ENCODE measurements at regions not wholly inside any gene's neighbourhood (a gene's known extent, or its start where the extent isn't known, plus 50 kb on each side); places are given as distances from the start of the nearest gene placed in this dataset.

- no peaks in the 10 kb centered on the region for H3K9me3 Mint-ChIP-seq
- H3K27me3 Mint-ChIP-seq = no peaks in the 10 kb centered on the region
- no peak for DNase-seq
- no peak for ATAC-seq (ENCODE audit: low read depth)
- no peak overlapping the region for H3K27ac Mint-ChIP-seq
- POLR2A ChIA-PET = no interaction called here
- H3K4me1 Mint-ChIP-seq = no peaks in the 10 kb centered on the region
- H3K36me3 Mint-ChIP-seq = no peaks in the 10 kb centered on the region
- H3K4me3 Mint-ChIP-seq = no peak overlapping the region
These were observed 168.4 kb upstream of the EDNRA start for GRCh38 chr4:147312376-147313046.

- H3K4me1 Mint-ChIP-seq = no peaks in the 10 kb centered on the region
- H3K36me3 Mint-ChIP-seq = no peaks in the 10 kb centered on the region
- POLR2A ChIA-PET = no interaction called here
- ATAC-seq (ENCODE audit: low read depth) (no peak), DNase-seq (no peak)
- H3K27ac Mint-ChIP-seq = no peak overlapping the region
- H3K4me3 Mint-ChIP-seq = no peak overlapping the region
- no peaks in the 10 kb centered on the region for H3K9me3 Mint-ChIP-seq
- no peaks in the 10 kb centered on the region for H3K27me3 Mint-ChIP-seq
These were observed 167.8 kb upstream of the EDNRA start for GRCh38 chr4:147313108-147313507.

GRCh38 chr4:147318586-147318985, 162.3 kb upstream of the EDNRA start:
- no peak for ATAC-seq (ENCODE audit: low read depth)

GRCh38 chr4:147325571-147325981, 155.3 kb upstream of the EDNRA start:
- Mint-ChIP-seq H3K27me3 (no peaks in the 10 kb centered on the region), H3K4me3 (no peak overlapping the region), H3K36me3 (no peaks in the 10 kb centered on the region), H3K9me3 (no peaks in the 10 kb centered on the region), H3K4me1 (no peaks in the 10 kb centered on the region), H3K27ac (no peak overlapping the region)
- no peak for ATAC-seq (ENCODE audit: low read depth)
- no peak for DNase-seq
- POLR2A ChIA-PET = no interaction called here

More at GRCh38 chr4:147318586-147318985, 162.3 kb upstream of the EDNRA start:
- no peaks in the 10 kb centered on the region for H3K9me3 Mint-ChIP-seq
- no peaks in the 10 kb centered on the region for H3K4me1 Mint-ChIP-seq
- no peak overlapping the region for H3K27ac Mint-ChIP-seq
- no peaks in the 10 kb centered on the region for H3K36me3 Mint-ChIP-seq
- DNase-seq = no peak
- no peak overlapping the region for H3K4me3 Mint-ChIP-seq
- H3K27me3 Mint-ChIP-seq = no peaks in the 10 kb centered on the region
- POLR2A ChIA-PET = no interaction called here

GRCh38 chr4:147326591-147326990, 154.3 kb upstream of the EDNRA start:
- POLR2A ChIA-PET = no interaction called here
- Mint-ChIP-seq H3K4me1 (no peaks in the 10 kb centered on the region), H3K36me3 (no peaks in the 10 kb centered on the region)

GRCh38 chr4:147327322-147327721, 153.6 kb upstream of the EDNRA start:
- H3K9me3 Mint-ChIP-seq = no peaks in the 10 kb centered on the region
- POLR2A ChIA-PET = no interaction called here
- DNase-seq = no peak
- ATAC-seq (ENCODE audit: low read depth) = no peak
- no peaks in the 10 kb centered on the region for H3K36me3 Mint-ChIP-seq
- H3K4me3 Mint-ChIP-seq = no peak overlapping the region
- H3K27ac Mint-ChIP-seq = no peak overlapping the region
- H3K27me3 Mint-ChIP-seq = no peaks in the 10 kb centered on the region
- no peaks in the 10 kb centered on the region for H3K4me1 Mint-ChIP-seq

More at GRCh38 chr4:147326591-147326990, 154.3 kb upstream of the EDNRA start:
- DNase-seq = no peak
- H3K27ac Mint-ChIP-seq = no peak overlapping the region
- H3K4me3 Mint-ChIP-seq = no peak overlapping the region
- H3K27me3 Mint-ChIP-seq = no peaks in the 10 kb centered on the region
- no peaks in the 10 kb centered on the region for H3K9me3 Mint-ChIP-seq
- no peak for ATAC-seq (ENCODE audit: low read depth)

GRCh38 chr4:147328189-147328588, 152.7 kb upstream of the EDNRA start:
- Mint-ChIP-seq H3K27ac (no peak overlapping the region), H3K36me3 (no peaks in the 10 kb centered on the region), H3K4me1 (no peaks in the 10 kb centered on the region), H3K9me3 (no peaks in the 10 kb centered on the region), H3K4me3 (no peak overlapping the region), H3K27me3 (no peaks in the 10 kb centered on the region)
- ATAC-seq (ENCODE audit: low read depth) (no peak), DNase-seq (no peak)
- POLR2A ChIA-PET = no interaction called here

GRCh38 chr4:147328756-147329446, 152.0 kb upstream of the EDNRA start:
- H3K27me3 Mint-ChIP-seq = no peaks in the 10 kb centered on the region
- H3K9me3 Mint-ChIP-seq = no peaks in the 10 kb centered on the region
- DNase-seq (no peak), ATAC-seq (ENCODE audit: low read depth) (no peak)
- H3K36me3 Mint-ChIP-seq = no peaks in the 10 kb centered on the region
- no peak overlapping the region for H3K4me3 Mint-ChIP-seq
- no peak overlapping the region for H3K27ac Mint-ChIP-seq
- no peaks in the 10 kb centered on the region for H3K4me1 Mint-ChIP-seq
- POLR2A ChIA-PET = no interaction called here

- POLR2A ChIA-PET = no interaction called here
- Mint-ChIP-seq H3K4me3 (no peak overlapping the region), H3K27ac (no peak overlapping the region), H3K27me3 (peaks cover 4% of the 10 kb centered on the region), H3K36me3 (no peaks in the 10 kb centered on the region), H3K9me3 (no peaks in the 10 kb centered on the region), H3K4me1 (no peaks in the 10 kb centered on the region)
- no peak for ATAC-seq (ENCODE audit: low read depth)
- DNase-seq = no peak
These were observed 148.8 kb upstream of the EDNRA start for GRCh38 chr4:147332091-147332490.

GRCh38 chr4:147334478-147334877, 146.4 kb upstream of the EDNRA start:
- H3K36me3 Mint-ChIP-seq = no peaks in the 10 kb centered on the region
- H3K9me3 Mint-ChIP-seq = no peaks in the 10 kb centered on the region
- POLR2A ChIA-PET = no interaction called here
- no peak for ATAC-seq (ENCODE audit: low read depth)
- DNase-seq = no peak
- H3K27me3 Mint-ChIP-seq = peaks cover 4% of the 10 kb centered on the region
- H3K4me3 Mint-ChIP-seq = no peak overlapping the region
- H3K27ac Mint-ChIP-seq = no peak overlapping the region
- H3K4me1 Mint-ChIP-seq = no peaks in the 10 kb centered on the region

- no peak for ATAC-seq (ENCODE audit: low read depth)
- Mint-ChIP-seq H3K27ac (no peak overlapping the region), H3K36me3 (no peaks in the 10 kb centered on the region), H3K9me3 (no peaks in the 10 kb centered on the region), H3K4me1 (no peaks in the 10 kb centered on the region), H3K4me3 (no peak overlapping the region), H3K27me3 (peaks cover 4% of the 10 kb centered on the region)
- no peak for DNase-seq
- POLR2A ChIA-PET = no interaction called here
These were observed 145.7 kb upstream of the EDNRA start for GRCh38 chr4:147335183-147335582.

GRCh38 chr4:147336252-147336651, 144.6 kb upstream of the EDNRA start:
- ATAC-seq (ENCODE audit: low read depth) (no peak), DNase-seq (no peak)
- H3K27me3 Mint-ChIP-seq = peaks cover 4% of the 10 kb centered on the region
- no peaks in the 10 kb centered on the region for H3K4me1 Mint-ChIP-seq
- no peak overlapping the region for H3K4me3 Mint-ChIP-seq
- H3K36me3 Mint-ChIP-seq = no peaks in the 10 kb centered on the region
- POLR2A ChIA-PET = no interaction called here
- H3K9me3 Mint-ChIP-seq = no peaks in the 10 kb centered on the region
- no peak overlapping the region for H3K27ac Mint-ChIP-seq

- no peaks in the 10 kb centered on the region for H3K9me3 Mint-ChIP-seq
- H3K27me3 Mint-ChIP-seq = peaks cover 4% of the 10 kb centered on the region
- H3K27ac Mint-ChIP-seq = no peak overlapping the region
- ATAC-seq (ENCODE audit: low read depth) = no peak
- POLR2A ChIA-PET = no interaction called here
- H3K4me3 Mint-ChIP-seq = no peak overlapping the region
- no peaks in the 10 kb centered on the region for H3K36me3 Mint-ChIP-seq
- H3K4me1 Mint-ChIP-seq = no peaks in the 10 kb centered on the region
- no peak for DNase-seq
These were observed 141.8 kb upstream of the EDNRA start for GRCh38 chr4:147339100-147339499.

GRCh38 chr4:147340111-147340510, 140.8 kb upstream of the EDNRA start:
- no peak for DNase-seq
- Mint-ChIP-seq H3K27me3 (peaks cover 4% of the 10 kb centered on the region), H3K36me3 (no peaks in the 10 kb centered on the region), H3K9me3 (no peaks in the 10 kb centered on the region), H3K4me3 (no peak overlapping the region), H3K27ac (no peak overlapping the region), H3K4me1 (no peaks in the 10 kb centered on the region)
- no peak for ATAC-seq (ENCODE audit: low read depth)
- POLR2A ChIA-PET = no interaction called here

All from activated naive CD8-positive, alpha-beta T cell treated with anti-CD3 and anti-CD28 coated beads, Interleukin-2, amount 10 ng/mL, durations not matched to agents 7 days and 5 days (primary cell).